ENCODE measurements at regions not wholly inside any gene's neighbourhood (a gene's known extent, or its start where the extent isn't known, plus 50 kb on each side); places are given as distances from the start of the nearest gene placed in this dataset.
"Not testable (repeated sequence)": the region's sequence is repeated elsewhere in the genome, so short reads cannot be mapped to it uniquely, and the experiment has no call there.

DNA sequence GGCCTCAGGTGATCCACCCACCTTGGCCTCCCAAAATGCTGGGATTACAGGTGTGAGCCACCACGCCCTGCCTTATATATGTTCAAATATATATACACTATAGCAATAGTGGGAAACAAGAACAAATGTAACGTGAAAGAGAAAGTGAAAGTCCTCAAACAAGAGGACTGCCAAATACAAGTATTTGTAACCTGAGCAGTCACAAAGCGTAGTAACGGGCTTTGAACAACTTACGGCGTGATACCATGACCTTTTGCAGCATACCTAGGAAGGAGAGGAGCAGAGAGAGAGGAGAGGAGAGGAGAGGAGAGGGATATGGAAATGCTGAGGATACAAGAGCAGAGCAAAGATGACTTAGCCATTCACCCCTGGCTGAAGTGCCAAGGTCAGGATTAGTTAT, 113.8 kb upstream of the RGPD4 start:
- in situ Hi-C loops (cut with HindIII; ENCODE audit: low pct_unique_long_range_greater_than_20kb, low sequenced_read_pairs): no loop called here
- no peak for DNase-seq (ENCODE audit: low read depth, low spot score)

DNA sequence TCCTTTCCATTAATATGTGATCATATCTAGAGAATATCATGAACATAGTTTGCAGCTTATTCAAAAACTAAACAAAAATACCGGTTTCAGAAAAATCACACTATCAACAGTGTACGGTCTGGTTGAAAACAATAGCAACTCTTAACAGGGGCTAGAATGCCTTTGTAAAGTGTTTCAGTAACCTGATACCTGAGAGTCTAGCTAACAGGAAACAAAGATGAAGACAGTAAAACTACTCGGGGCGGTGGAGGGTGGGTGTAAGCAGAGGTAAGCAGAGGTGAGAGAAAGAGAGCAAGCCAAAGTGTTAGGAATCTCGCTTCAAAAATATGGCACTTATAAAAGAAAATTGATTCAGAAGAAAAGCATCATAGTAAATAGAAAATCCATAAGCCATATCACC, 109.0 kb upstream of the RGPD4 start:
- in situ Hi-C loops (cut with HindIII; ENCODE audit: low pct_unique_long_range_greater_than_20kb, low sequenced_read_pairs): no loop called here
- no peak for DNase-seq (ENCODE audit: low read depth, low spot score)

DNA sequence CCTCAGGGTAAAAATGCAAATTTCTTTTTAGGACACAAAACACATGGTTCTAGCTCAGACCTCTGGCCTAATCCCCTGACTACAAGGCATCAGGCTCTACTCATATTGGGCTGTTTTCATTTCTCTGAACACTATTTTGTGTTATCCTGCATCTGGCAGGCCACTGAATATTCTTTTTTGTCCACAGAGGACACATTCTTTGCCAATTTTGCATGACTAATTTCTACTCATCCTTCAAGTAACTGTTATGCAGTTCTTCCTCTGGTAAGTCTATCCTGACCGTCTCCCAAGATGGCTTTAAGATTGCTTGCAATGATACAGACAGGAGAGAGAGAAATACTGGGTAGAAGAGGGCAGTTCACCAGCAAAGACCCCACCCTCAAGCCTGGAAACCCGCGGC, 107.6 kb upstream of the RGPD4 start:
- no peak for DNase-seq (ENCODE audit: low read depth, low spot score)
- in situ Hi-C loops (cut with HindIII; ENCODE audit: low pct_unique_long_range_greater_than_20kb, low sequenced_read_pairs): no loop called here

DNA sequence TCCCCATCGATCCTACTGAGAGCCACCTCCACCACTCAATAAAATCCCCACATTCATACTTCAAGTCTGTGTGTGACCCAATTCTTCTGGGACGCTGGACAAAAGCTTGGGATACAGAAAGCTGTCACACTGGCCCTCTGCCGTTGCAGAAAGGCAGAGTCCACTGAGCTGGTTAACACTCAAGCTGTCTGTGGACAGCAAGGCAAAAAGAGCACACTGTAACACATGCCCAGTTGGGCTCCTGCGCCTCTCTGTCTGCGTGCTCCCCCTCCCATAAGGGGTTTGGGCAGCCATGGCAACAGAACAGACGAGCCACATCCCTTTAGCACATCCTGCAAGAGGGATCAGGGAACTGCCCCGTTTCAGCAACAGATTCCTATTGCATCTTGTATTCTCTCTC, 106.9 kb upstream of the RGPD4 start:
- in situ Hi-C loops (cut with HindIII; ENCODE audit: low pct_unique_long_range_greater_than_20kb, low sequenced_read_pairs): no loop called here
- DNase-seq (ENCODE audit: low read depth, low spot score): no peak

DNA sequence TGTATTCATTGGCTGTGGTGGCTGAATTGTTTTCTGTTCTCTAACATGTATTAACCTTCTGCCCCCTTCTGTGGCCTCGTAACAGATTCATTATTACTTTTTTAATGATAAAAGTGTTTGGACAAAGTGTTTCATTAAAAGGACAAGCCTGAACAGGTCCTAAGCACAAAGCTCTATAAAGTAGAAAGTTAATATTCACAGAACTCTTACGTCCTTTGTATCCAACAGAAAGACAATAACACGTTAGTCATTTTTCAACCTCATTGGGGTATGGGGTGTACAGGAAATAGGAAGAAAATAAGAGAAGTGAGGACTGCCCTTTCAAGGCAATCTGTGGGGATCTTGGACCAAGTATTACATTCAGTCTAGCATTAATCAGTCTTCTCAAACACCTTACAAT, 105.5 kb upstream of the RGPD4 start:
- no peak for DNase-seq (ENCODE audit: low read depth, low spot score)
- in situ Hi-C loops (cut with HindIII; ENCODE audit: low pct_unique_long_range_greater_than_20kb, low sequenced_read_pairs): no loop called here

DNA sequence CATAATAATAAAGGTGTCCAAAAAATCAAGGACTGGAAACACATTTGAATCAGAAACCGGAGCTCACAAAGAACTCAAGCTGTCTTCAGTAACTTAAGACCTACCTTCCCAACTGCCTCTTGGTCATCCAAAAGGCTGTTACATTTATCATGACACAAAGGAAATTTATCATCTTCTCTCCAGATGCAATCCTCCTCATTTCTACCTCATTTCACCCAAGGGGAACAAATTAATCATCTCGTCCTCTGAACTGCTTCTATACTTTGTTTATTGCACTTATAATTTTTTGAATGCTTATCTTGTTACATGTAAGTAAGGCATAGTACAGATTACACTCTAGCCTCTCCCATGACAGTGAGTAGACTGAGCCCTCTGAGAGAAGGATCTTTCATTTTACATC, 105.1 kb upstream of the RGPD4 start:
- in situ Hi-C loops (cut with HindIII; ENCODE audit: low pct_unique_long_range_greater_than_20kb, low sequenced_read_pairs): no loop called here
- DNase-seq (ENCODE audit: low read depth, low spot score): no peak

DNA sequence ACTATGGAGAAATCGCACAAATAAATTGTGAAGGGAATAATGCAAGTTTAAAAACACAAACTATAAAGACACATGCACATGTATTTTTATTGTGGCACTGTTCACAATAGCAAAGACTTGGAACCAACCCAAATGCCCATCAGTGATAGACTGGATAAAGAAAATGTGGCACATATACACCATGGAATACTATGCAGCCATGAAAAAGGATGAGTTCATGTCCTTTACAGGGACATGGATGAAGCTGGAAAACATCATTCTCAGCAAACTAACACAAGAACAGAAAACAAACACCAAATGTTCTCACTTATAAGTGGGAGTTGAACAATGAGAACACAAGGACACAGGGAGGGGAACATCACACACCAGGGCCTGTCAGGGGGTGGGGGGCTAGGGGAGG, 100.9 kb upstream of the RGPD4 start:
- in situ Hi-C loops (cut with HindIII; ENCODE audit: low pct_unique_long_range_greater_than_20kb, low sequenced_read_pairs); DNase-seq (ENCODE audit: low read depth, low spot score): not testable (repeated sequence)

DNA sequence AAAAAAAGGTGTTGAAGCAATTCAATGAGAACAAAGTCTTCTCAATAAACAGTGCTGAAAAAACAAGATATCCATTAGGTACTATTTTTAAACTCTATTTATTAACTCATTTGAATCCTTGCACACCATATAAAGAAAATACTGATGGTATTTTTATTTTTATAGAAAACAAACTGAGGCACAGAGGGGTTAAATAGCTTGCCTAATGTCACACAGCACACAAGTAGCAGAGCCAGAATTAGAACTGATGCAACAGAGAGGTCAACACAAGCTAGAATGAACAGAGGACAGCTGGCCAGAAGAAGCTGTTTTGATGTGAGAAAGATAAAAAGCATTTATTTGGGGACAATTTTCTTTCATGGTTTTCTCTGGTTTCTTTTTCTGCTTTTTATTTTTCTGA, 99.4 kb upstream of the RGPD4 start:
- DNase-seq (ENCODE audit: low read depth, low spot score): no peak
- in situ Hi-C loops (cut with HindIII; ENCODE audit: low pct_unique_long_range_greater_than_20kb, low sequenced_read_pairs): no loop called here

DNA sequence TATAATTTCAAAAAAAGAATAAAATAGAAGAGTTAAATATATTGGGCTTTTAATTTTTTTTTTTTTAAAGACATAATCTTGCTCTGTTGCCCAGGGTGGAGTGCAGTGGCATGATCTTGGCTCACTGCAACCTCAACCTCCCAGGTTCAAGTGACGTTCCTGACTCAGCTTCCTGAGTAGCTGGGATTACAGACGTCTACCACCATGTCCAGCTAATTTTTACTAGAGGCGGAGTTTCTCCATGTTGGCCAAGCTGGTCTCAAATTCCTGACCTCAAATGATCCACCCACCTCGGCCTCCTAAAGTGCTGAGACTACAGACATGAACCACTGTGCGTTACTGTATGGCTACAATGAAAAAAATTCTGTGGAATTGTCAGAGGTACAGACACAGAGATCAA, 98.1 kb upstream of the RGPD4 start:
- in situ Hi-C loops (cut with HindIII; ENCODE audit: low pct_unique_long_range_greater_than_20kb, low sequenced_read_pairs): no loop called here
- DNase-seq (ENCODE audit: low read depth, low spot score): no peak

DNA sequence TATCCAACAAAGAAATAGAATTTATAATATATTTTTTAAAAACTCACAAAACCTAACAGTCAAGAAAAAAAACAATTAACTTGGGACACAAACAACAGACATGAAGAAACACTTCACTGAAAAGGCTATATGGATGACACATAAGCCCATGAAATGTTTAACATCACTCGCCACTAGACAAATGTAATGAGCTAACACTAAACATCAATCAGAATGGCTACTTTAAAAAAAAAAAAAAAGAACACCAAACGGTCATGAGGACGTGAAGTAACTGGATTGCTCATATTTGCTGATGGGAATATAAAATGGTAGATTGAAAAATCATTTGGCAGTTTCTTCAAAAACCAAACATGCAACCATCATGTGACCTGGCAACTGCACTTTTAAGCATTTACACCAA, 97.3 kb upstream of the RGPD4 start:
- in situ Hi-C loops (cut with HindIII; ENCODE audit: low pct_unique_long_range_greater_than_20kb, low sequenced_read_pairs): no loop called here
- no peak for DNase-seq (ENCODE audit: low read depth, low spot score)

DNA sequence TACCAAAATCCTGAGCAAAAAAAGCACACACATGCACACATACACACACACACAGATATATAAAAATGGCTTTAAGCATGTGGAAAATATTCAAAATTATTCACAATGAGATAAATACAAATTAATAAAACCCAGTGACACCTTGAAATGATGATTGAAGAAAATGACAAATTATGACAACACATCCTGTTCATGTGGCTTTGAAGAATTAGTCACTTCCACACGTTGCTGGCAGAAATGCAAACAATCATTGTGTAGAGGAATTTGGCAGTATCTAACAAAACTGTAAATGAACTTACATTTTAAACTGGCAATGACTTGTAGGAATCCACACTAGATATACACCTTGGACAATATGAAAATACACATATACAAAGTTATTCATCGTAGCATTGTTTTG, 95.8 kb upstream of the RGPD4 start:
- in situ Hi-C loops (cut with HindIII; ENCODE audit: low pct_unique_long_range_greater_than_20kb, low sequenced_read_pairs): no loop called here
- no peak for DNase-seq (ENCODE audit: low read depth, low spot score)

DNA sequence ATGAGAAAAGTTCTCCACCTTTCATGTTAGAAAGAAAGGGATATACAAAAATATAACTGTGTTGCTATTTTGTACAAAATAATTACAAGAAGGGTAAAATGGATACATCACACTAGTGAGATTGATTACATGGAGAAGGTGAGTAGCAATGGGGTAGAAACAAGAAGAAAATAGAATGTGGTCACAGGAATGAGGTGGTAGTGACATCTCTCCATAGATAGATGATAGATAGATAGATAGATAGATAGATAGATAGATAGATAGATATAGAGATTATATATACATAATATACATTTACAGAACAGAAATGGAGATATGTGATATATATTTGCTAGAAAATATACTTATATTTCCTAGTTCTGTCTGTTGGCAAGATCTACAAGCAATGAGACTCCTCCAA, 95.3 kb upstream of the RGPD4 start:
- in situ Hi-C loops (cut with HindIII; ENCODE audit: low pct_unique_long_range_greater_than_20kb, low sequenced_read_pairs): no loop called here

DNA sequence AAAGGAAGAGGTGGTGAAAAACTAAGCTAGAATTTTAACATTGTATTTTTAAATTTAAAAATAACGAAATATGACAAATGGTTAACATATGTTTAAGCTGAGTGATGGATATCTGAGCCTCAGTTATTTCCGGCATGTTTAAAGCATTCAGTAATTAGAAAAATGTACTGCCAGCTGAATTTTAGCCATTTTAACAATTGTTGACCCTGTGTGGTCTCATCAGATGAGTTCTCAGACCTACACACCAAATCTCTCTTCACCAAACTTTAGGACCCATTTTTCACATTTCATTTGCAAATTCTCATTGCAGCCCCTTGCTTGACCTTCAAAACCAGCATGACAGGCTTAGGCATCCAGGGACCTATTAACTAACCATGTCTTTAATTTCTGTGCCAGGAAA, 91.5 kb upstream of the RGPD4 start:
- no peak for DNase-seq (ENCODE audit: low read depth, low spot score)
- in situ Hi-C loops (cut with HindIII; ENCODE audit: low pct_unique_long_range_greater_than_20kb, low sequenced_read_pairs): no loop called here

More for the DNA sequence above, 95.3 kb upstream of the RGPD4 start:
- no peak for DNase-seq (ENCODE audit: low read depth, low spot score)

DNA sequence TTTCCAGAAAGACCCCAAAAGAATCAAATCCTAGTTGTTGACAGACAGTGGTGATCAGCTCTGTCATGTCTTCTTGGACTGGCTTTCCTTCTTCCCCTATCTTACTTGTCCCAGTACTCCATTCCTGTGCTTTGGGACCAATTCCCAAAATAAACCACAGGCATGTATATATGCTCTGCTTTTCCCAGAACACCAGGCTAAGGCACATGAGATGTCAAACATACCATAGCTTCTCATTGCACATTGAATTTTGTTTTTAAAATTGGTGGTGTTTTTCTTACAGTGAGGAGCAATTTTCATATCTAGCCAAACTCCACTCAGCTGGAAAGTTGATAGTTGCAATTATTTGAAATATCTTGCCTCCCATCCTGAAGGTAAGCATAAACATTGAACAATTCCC, 88.9 kb upstream of the RGPD4 start:
- in situ Hi-C loops (cut with HindIII; ENCODE audit: low pct_unique_long_range_greater_than_20kb, low sequenced_read_pairs): no loop called here
- no peak for DNase-seq (ENCODE audit: low read depth, low spot score)

DNA sequence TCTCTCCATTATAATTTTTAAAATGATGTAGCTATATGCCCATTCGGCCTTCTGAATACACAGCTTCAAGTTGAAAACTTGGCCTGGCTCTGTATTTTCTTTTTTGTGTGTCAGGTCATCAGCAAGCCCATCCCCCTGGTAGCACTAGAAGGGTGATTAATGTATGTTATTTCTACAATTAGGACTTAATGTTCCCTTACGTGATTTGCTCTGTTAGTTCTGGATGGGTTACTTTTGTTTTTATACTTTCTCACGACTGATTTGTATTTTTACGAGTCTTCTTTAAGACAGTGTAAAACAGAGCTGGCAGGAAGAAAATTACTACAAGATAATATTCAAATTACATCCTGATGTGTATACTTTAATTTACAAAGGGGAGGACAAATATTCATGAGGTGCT, 88.4 kb upstream of the RGPD4 start:
- in situ Hi-C loops (cut with HindIII; ENCODE audit: low pct_unique_long_range_greater_than_20kb, low sequenced_read_pairs): no loop called here
- DNase-seq (ENCODE audit: low read depth, low spot score): no peak

DNA sequence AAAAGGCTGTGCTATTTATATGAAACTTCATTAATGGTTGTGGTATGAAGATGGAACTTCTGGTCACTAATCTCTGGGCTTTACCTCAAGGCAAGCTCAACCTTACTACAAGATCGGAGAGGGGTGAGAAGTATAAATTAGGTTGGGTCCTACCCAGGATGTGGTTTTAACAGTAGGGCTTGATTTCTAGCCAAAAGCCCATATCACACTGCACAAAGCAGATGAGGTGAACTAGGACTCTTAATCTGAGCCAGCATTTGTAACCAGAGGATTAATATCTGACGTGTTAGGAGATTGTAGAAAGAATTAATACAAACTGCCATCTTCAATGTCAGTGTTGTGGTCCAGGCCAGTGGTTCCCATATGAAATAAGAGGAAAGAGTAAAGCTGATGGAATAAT, 86.4 kb upstream of the RGPD4 start:
- in situ Hi-C loops (cut with HindIII; ENCODE audit: low pct_unique_long_range_greater_than_20kb, low sequenced_read_pairs): no loop called here
- no peak for DNase-seq (ENCODE audit: low read depth, low spot score)

DNA sequence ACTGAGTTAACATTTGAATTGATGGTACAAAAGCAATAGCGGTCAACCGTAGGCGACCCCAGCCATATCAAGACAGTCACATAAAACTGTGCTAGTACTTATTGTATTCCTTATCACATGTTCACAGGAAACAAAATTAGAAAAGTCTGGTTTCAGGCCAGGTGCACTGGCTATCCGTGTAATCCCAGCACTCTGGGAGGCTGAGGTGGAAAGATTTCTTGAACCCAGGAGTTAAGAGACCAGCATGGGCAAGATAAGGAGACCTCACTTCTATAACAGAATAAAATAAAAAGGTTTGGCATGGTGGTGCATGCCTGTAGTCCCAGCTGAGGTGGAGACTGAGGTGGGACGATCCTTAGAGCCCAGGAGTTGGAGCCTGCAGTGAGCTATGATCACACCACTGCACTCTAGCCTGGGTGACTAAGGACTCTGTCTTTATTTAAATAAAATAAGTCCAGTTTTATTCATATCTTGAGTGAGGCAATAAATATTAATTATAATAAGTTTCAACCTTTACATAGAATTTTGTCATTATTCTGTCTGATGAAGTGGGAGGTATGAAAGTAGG, 84.1 kb upstream of the RGPD4 start:
- in situ Hi-C loops (cut with HindIII; ENCODE audit: low pct_unique_long_range_greater_than_20kb, low sequenced_read_pairs): no loop called here
- no peak for DNase-seq (ENCODE audit: low read depth, low spot score)

DNA sequence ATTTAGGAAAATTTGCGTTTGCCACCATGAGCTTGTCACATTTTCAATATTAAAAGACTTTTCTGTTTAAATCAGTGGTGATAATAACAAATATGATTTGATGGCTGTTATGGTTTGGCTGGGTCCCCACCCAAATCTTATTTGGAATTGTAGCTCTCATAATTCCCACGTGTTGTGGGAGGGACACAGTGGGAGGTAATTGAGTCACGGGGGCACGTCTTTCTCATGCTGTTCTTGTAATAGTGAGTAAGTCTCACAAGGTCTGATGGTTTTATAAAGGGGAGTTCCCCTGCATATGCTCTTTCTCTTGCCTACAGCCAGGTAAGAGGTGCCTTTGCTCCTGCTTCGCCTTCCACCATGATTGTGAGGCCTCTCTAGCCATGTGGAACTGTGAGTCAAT, 83.4 kb upstream of the RGPD4 start:
- DNase-seq (ENCODE audit: low read depth, low spot score): no peak
- in situ Hi-C loops (cut with HindIII; ENCODE audit: low pct_unique_long_range_greater_than_20kb, low sequenced_read_pairs): no loop called here

DNA sequence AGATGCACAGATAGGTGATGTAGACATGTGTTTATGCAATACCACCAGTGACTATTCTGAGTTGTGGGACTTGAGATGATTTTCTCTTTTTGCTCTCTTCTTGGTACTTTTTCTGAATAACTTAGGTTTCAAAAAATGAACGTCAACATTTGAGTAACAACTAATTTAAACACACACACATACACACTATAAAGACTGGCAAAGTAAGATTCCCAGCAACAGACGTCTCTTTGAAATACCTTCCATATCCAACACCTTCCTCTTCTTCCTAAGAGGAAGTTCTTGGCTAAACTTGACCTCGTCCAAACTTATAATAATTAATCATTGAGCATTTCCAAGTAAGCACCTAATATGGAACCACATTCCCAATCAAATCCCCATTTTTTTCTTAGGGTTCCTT, 81.6 kb upstream of the RGPD4 start:
- DNase-seq (ENCODE audit: low read depth, low spot score): no peak
- in situ Hi-C loops (cut with HindIII; ENCODE audit: low pct_unique_long_range_greater_than_20kb, low sequenced_read_pairs): no loop called here

DNA sequence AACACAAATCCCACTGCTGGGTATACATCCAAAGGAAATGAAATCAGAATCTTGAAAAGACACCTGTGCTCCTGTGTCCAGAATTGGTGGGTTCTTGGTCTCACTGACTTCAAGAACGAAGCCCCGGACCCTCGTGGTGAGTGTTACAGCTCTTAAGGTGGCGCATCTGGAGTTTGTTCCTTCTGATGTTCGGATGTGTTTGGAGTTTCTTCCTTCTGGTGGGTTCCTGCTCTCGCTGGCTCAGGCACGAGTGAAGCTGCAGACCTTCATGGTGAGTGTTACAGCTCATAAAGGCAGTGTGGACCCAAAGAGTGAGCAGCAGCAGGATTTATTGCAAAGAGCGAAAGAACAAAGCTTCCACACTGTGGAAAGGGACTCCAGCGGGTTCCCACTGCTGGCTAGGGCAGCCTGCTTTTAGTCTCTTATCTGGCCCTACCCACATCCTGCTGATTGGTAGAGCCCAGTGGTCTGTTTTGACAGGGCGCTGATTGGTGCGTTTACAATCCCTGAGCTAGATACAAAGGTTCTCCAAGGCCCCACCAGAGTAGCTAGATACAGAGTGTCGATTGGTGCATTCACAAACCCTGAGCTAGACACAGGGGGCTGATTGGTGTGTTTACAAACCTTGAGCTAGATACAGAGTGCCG, 80.0 kb upstream of the RGPD4 start:
- in situ Hi-C loops (cut with HindIII; ENCODE audit: low pct_unique_long_range_greater_than_20kb, low sequenced_read_pairs); DNase-seq (ENCODE audit: low read depth, low spot score): not testable (repeated sequence)
